HG03571 (cell line): ENCODE measurements at regions not wholly inside any gene's neighbourhood (a gene's known extent, or its start where the extent isn't known, plus 50 kb on each side); places are given as distances from the start of the nearest gene placed in this dataset.

Source experiments
- ATAC-seq: cut with Tn5 transposase; IDR thresholded peaks from one replicate; pipeline ENCODE4 v1.9.1; 2021; ENCODE audit not compliant: unreplicated experiment

- no peak for ATAC-seq
Observed at GRCh38 chr5:89499787-89500186, 616.8 kb upstream of the MEF2C start.

GRCh38 chr5:89498699-89499098 is 615.7 kb upstream of the MEF2C start:
- no peak for ATAC-seq

GRCh38 chr5:89493414-89493813 is 610.4 kb upstream of the MEF2C start:
- ATAC-seq = no peak

DNA sequence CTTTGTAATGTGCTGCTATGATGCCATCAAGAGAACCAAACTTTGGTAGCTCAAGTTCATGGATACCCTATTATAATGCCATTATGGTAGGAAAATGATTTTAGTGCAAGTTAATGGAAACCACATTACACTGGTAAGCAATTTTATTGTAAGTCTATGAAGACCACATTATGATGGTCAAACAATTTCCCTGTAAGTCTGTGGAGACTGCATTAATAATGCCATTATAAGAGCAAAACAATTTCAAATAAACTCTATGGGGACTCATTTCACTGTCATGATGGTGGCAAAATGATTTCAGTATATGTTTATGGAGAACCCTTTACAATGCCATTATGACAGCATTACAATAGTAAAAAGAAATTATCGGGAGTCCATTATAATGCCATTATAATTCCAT is 602.0 kb upstream of the MEF2C start:
- ATAC-seq = no peak

DNA sequence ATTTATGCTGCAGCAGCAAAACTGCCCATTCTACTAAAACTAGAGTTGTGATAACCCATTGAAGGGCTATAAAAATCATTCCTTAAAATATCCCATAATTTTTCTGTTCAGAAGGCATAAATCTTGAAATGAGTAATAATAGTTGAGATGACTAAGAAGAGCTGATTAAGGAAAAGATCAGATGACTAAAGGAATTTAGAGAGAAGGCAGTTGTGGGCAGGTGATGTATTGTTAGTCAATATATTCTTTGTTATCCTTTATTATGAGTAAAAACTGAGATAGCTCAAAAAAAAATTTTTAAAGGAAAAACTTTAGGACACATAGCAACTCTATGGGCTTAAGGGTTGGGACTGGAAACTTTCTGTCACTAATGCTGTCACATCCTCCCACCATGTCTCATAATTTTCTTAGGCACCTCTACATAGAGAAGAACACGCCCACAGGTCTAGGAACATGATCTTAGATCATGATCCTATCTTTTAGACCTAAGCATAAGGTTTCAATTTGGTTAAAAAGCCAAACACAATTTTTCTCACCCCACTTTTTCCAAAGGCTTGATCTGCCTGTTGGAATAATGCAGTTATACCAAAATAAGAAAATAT is 597.5 kb upstream of the MEF2C start:
- ATAC-seq = no peak

- ATAC-seq = no peak
Observed at GRCh38 chr5:89478851-89479250, 595.9 kb upstream of the MEF2C start.

GRCh38 chr5:89473196-89473595 is 590.2 kb upstream of the MEF2C start:
- ATAC-seq = no peak

GRCh38 chr5:89471541-89471940 is 588.6 kb upstream of the MEF2C start:
- ATAC-seq = no peak

- no peak for ATAC-seq
Observed at GRCh38 chr5:89471115-89471514, 588.1 kb upstream of the MEF2C start.

DNA sequence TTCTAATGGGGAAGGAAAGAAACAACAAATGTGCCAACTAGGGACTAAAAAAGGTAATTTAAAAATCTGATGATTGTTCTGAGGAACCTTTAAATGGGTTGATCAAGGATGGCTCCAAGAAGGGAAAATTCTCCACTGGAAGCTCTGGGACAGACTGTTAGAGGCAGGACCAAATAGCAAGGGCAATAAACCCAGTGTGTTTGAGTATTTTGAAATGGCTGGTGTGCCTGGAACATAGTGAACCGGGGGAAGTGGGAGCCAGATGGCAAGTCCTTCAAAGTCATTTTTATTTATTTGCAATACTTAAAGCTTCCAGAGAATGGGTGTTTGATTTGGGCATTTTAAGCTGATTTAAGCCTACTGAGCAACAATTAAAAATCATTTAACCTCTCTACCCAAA is 587.7 kb upstream of the MEF2C start:
- ATAC-seq = no peak

DNA sequence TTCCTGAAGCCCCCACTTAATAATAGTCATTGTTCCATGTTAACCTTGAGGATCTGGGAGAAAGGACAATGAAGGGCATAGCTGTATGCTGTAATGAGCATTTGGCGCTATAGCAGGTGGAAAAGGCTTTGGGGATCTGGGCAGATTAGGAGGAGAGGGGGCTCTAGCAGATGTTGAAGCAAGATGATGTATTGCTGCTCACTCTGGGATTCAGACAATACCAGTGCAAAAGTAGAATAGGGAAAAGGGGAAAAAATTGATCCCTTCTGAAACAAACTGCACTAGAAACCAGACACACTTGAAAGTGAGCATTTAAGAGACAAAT is 575.3 kb upstream of the MEF2C start:
- ATAC-seq = no peak

DNA sequence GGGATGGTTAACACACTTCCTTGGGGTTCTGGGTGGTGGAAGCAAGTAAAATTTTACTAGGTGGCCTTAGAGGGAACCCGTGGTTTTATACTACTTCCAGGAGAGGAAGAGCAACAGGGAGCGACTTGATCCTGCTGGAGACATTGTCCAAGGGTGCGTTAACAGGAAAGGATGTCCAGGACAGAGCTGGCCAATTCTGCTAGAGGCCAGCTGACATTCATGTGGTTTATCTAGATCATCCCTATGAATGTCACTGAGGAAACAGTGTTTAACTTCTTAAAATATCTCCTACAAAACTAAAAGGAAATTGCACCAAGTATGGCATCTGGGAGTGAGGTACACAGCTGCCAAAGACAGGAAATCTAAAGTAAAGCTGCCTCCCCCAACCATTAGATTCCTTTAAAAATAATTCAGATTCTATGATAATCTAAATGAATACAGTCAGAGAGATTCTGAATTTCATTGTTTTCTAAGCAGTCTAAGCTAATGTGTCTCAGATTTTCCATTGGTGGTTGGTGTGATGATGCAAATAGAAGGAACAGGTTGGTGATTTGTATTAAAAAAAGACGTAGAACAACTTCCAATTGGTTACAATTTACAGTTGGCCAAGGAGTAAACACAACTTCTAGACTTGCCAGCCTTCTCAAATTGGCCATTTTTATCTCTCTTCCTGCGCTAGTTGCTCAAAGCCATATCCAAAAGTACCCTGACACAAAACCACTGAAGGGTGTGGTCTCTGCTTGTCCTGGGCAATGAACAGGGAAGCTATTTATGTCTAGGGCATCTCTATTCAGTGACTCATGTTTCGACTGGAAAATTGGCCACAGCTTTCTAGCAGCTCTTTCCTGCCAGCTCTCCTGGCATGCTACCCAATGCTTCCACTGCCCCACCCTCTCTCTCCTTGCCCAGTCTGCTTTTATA is 574.7 kb upstream of the MEF2C start:
- no peak for ATAC-seq

- no peak for ATAC-seq
Observed at GRCh38 chr5:89452081-89452480, 569.1 kb upstream of the MEF2C start.

DNA sequence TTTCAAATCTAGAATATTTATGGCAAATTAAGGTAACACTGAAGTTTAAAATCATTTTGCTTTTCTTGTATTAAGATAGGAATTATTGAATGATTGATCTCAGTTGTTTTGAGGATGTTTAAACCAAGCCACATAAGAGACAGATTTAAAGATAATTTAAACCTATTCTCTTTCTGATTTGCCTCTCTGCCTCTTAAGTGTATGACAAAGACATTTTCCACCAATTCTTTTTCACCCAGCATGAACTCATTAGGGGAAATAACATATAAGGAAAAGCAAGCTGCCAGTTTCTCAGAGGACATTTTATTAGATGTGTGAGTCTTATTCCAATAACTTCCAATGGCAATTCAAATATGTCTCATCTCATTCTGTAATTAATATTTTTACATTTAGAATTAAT is 568.3 kb upstream of the MEF2C start:
- no peak for ATAC-seq

GRCh38 chr5:89450149-89450538 is 567.2 kb upstream of the MEF2C start:
- no peak for ATAC-seq

- ATAC-seq = no peak
Observed at GRCh38 chr5:89449392-89450148, 566.6 kb upstream of the MEF2C start.

DNA sequence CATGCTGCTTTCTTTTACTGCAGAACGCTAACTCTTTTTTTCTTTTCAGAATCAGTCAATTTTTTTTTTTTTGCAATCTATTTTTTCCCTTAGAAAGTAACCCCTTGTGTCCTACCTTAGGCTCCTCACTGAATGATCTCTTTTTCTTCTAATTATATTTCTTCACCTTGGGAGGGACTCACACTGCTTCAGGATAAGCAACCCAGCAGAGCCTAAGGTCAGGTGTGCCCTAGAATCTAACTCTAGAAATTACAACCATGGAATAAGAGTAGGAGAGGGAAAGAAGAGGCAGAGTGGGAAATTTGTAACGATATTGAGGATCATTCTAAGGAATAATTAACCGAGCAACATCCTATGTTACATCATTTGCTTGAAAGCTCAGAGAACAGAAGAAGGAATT is 564.0 kb upstream of the MEF2C start:
- ATAC-seq = no peak

DNA sequence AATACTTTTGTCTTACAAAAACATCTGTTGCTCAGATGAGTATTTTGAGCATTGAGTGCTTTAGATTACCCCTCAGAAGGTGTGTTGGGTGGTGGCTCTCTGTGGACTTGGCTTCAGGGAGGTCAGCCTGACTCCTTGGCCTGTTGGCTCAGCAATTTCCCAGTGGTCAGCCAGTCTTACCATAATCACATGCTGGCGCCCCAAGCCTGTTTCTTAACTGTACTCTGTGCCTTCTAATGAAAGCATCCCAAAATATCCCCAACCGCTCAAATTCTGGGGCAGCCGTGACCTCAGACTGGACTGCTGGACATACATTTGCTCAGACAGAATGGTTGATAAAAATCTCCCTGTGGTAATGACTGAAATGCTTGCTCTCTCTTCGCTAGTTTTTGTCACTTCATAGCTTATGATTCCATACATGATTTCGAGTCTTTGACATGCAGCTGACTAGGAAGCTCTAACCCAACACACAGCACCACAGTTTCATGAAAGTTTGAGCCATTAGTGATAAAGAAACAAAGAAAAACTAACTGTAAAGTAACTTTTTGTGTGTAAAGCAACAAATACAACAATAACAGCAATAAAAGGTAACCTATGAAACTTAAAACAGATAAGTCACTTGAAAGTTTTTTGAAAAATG is 562.2 kb upstream of the MEF2C start:
- ATAC-seq = peak; percentile 45

DNA sequence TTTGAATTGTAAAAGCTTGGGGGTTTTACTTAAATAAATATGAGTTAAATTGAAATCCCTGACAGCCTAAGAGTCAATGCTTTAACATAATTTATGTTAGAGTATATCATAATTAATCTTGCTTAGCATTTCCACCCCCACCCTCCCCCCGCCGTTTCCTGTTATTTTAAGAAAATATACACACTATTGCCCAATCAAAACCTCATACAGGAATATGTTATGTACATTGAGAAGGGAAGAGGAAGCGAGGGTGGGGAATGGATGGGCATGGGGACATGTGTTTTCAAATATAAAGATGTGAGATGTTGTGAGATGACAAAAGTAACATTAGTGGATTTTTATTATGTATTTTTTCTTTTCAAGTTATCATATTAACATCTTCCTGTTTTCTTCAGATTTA is 561.1 kb upstream of the MEF2C start:
- no peak for ATAC-seq

- ATAC-seq = no peak
Observed at GRCh38 chr5:89443508-89443907, 560.5 kb upstream of the MEF2C start.

DNA sequence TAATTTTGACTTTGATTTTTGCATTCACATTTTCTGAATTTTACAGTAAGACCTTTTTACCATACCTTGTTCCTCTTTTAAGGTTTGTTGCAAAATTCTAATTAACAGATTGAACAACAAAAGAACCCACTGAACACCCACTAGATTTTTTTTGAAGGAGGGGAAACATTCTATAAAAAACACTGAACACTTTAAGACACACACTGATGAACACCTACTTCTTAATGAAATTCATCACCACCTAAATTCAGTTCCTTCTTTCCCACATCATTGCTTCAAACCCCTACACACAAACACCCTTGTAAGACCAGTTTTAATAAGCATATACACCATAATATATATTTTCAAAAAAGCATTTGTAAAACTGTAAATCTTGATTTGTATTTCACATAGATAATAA is 559.0 kb upstream of the MEF2C start:
- no peak for ATAC-seq

DNA sequence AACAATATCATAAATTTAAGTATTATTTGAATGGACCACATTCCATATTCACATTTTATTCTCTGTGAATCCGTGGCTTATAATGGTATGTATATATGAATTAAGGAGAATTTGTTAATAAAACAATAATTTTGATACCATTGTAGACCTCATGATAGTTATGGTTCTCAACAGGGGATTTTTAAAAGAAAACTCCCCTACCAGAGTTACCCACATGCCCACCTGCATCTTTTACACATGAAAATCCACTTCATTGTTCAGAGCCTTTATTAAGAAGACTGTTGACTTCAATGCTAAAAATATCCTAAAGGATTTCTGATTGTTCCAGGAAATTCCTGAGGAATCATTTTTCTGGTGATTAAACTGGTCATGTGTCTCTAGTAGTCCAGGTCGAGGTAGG is 557.7 kb upstream of the MEF2C start:
- ATAC-seq = no peak
